IMR-90 (cell line): ENCODE measurements at regions not wholly inside any gene's neighbourhood (a gene's known extent, or its start where the extent isn't known, plus 50 kb on each side); places are given as distances from the start of the nearest gene placed in this dataset.

Source experiments
- ATAC-seq: fragments of 200-7000 bp; cut with Tn5 transposase; 2 replicates; pipeline ENCODE4 v1.9.1; 2020; ENCODE audit warnings: low read depth, mild to moderate bottlenecking, moderate library complexity
- BruUV-seq: library from RNA; stranded (reverse); fragments of 400-500 nt; replicated peaks from 2 replicates; lab custom pipeline; 2021; lab: Mats Ljungman, UMichigan
- CTCF ChIA-PET: fragments of 300-600 bp; formaldehyde crosslinking; extraction: SDS; loops from one replicate; lab custom pipeline; 2021; ENCODE audit warnings: antibody characterized with exemption; lab: Yijun Ruan, JAX
- POLR2A ChIA-PET: fragments of 300-600 bp; sonication (Branson Sonifier 250); formaldehyde crosslinking; loops from one replicate; lab custom pipeline; 2022; ENCODE audit warnings: antibody characterized with exemption; ENCODE audit not compliant: unreplicated experiment; lab: Charles Lee
- DNase-seq: peaks from one replicate; pipeline ENCODE4 v3.0.0; 2013
- H2AFZ ChIP-seq: replicated peaks from 2 replicates; pipeline ENCODE3; 2013; ENCODE audit warnings: low read length, mild to moderate bottlenecking; ENCODE audit not compliant: poor library complexity
- H2AK5ac ChIP-seq: 2 replicates; pipeline ENCODE4 v1.6.1; 2013; ENCODE audit warnings: low read depth, low read length, inconsistent platforms
- H2AK9ac ChIP-seq: replicated peaks from 2 replicates; pipeline ENCODE3; 2013; ENCODE audit warnings: mild to moderate bottlenecking, low read depth, low read length, moderate library complexity; ENCODE audit not compliant: poor library complexity
- H2BK120ac ChIP-seq: 2 replicates; pipeline ENCODE4 v1.6.1; 2013; ENCODE audit warnings: low read depth, low read length, inconsistent platforms
- H2BK15ac ChIP-seq: 3 replicates; pipeline ENCODE4 v1.6.1; 2013; ENCODE audit warnings: low read depth, low read length, inconsistent platforms
- H2BK20ac ChIP-seq: 2 replicates; pipeline ENCODE4 v1.6.1; 2013; ENCODE audit warnings: low read depth, mild to moderate bottlenecking, inconsistent platforms, low read length, moderate library complexity
- H2BK5ac ChIP-seq: 2 replicates; pipeline ENCODE4 v1.6.1; 2013; ENCODE audit warnings: mild to moderate bottlenecking, low read depth, low read length, inconsistent platforms; ENCODE audit not compliant: poor library complexity, severe bottlenecking
- H3K14ac ChIP-seq: replicated peaks from 2 replicates; pipeline ENCODE4 v1.6.1; 2013; ENCODE audit warnings: low read depth, low read length, inconsistent platforms
- H3K18ac ChIP-seq: 2 replicates; pipeline ENCODE4 v1.6.1; 2013; ENCODE audit warnings: low read depth, low read length, control low read depth
- H3K23ac ChIP-seq: 2 replicates; pipeline ENCODE4 v1.6.1; 2013; ENCODE audit warnings: low read depth, low read length, inconsistent platforms
- H3K27ac ChIP-seq: 2 replicates; pipeline ENCODE4 v1.5.1; 2013; ENCODE audit warnings: mild to moderate bottlenecking, control low read depth, low read length; ENCODE audit not compliant: insufficient read depth
- H3K27me3 ChIP-seq: 2 replicates; pipeline ENCODE4 v1.6.1; 2013; ENCODE audit warnings: low read length; ENCODE audit not compliant: control insufficient read depth, insufficient read depth
- H3K36me3 ChIP-seq: 2 replicates; pipeline ENCODE4 v1.6.1; 2013; ENCODE audit warnings: low read length, mixed read lengths; ENCODE audit not compliant: control insufficient read depth, insufficient read depth
- H3K4ac ChIP-seq: 2 replicates; pipeline ENCODE4 v1.6.1; 2013; ENCODE audit warnings: low read depth, low read length, inconsistent platforms
- H3K4me1 ChIP-seq: 2 replicates; pipeline ENCODE4 v1.6.1; 2013; ENCODE audit warnings: low read length, mixed read lengths; ENCODE audit not compliant: control insufficient read depth, insufficient read depth
- H3K4me2 ChIP-seq: 2 replicates; pipeline ENCODE4 v1.6.1; 2013; ENCODE audit warnings: low read depth, mild to moderate bottlenecking, control low read depth, low read length, moderate library complexity
- H3K4me3 ChIP-seq: 2 replicates; pipeline ENCODE4 v1.5.1; 2013; ENCODE audit warnings: low read depth, mild to moderate bottlenecking, control low read depth, low read length, moderate library complexity; ENCODE audit not compliant: insufficient read depth
- H3K56ac ChIP-seq: 2 replicates; pipeline ENCODE4 v1.6.1; 2013; ENCODE audit warnings: low read length, inconsistent platforms; ENCODE audit not compliant: insufficient read depth; ENCODE audit errors: extremely low read depth
- H3K79me1 ChIP-seq, 2 experiments: 2 replicates each; pipeline ENCODE4 v1.6.1; 2013; ENCODE audit warnings: low read length in 2 of 2, inconsistent platforms in 1 of 2, low read depth in 1 of 2
- H3K9ac ChIP-seq: 2 replicates; pipeline ENCODE4 v1.6.1; 2013; ENCODE audit warnings: low read depth, low read length, control low read depth
- H3K9me1 ChIP-seq: 2 replicates; pipeline ENCODE4 v1.6.1; 2013; ENCODE audit warnings: low read length, inconsistent platforms; ENCODE audit not compliant: insufficient read depth
- H3K9me3 ChIP-seq: 2 replicates; pipeline ENCODE4 v1.6.1; 2013; ENCODE audit warnings: low read length; ENCODE audit not compliant: control insufficient read depth, insufficient read depth
- H4K20me1 ChIP-seq: 2 replicates; pipeline ENCODE4 v1.6.1; 2013; ENCODE audit warnings: low read length, inconsistent platforms; ENCODE audit not compliant: insufficient read depth
- H4K5ac ChIP-seq: 2 replicates; pipeline ENCODE4 v1.6.1; 2013; ENCODE audit warnings: mild to moderate bottlenecking, low read depth, low read length, control low read depth
- H4K8ac ChIP-seq, 2 experiments: 2 replicates each; pipeline ENCODE4 v1.6.1; 2013; ENCODE audit warnings: low read depth in 2 of 2, low read length in 2 of 2, control low read depth in 1 of 2, inconsistent platforms in 1 of 2
- H4K91ac ChIP-seq: 2 replicates; pipeline ENCODE4 v1.6.1; 2013; ENCODE audit warnings: low read depth, low read length, inconsistent platforms; ENCODE audit not compliant: insufficient read depth
- CEBPB ChIP-seq: IDR thresholded peaks from 2 replicates; pipeline ENCODE4 v1.6.1; 2012; ENCODE audit warnings: low read depth, low read length, improper control_type of control experiment
- NFE2L2 ChIP-seq: fragments of 150-350 bp; IDR thresholded peaks from 2 replicates; pipeline ENCODE4 v1.6.1; 2016; ENCODE audit warnings: low read depth, mild to moderate bottlenecking, low read length
- WGBS, 2 experiments: methylation state at CpG; one replicate each; pipeline versions ENCODE4 v1.1.5 to v1.1.7; 2013; ENCODE audit warnings: missing lambda C conversion rate in 2 of 2; ENCODE audit not compliant: insufficient read length in 1 of 2; ENCODE audit errors: extremely low coverage in 2 of 2; 5-methylcytosine and 5-hydroxymethylcytosine counted together
- dilution Hi-C: fragments of 300-500 bp; cut with HindIII; formaldehyde crosslinking; loops from one replicate; pipeline ENCODE4 v1.14.3; 2018; ENCODE audit warnings: low sequenced_read_pairs; ENCODE audit not compliant: unreplicated experiment
- in situ Hi-C: fragments of 300-500 bp; cut with MboI; formaldehyde crosslinking; loops from 3 replicates; pipeline ENCODE4 v1.14.3; 2019; ENCODE audit warnings: low sequenced_read_pairs, inconsistent platforms, mixed read lengths
- intact Hi-C: fragments of 100-400 bp; cut with micrococcal nuclease; formaldehyde crosslinking; loops from 2 replicates; pipeline ENCODE4 v1.10.0; 2022

DNA sequence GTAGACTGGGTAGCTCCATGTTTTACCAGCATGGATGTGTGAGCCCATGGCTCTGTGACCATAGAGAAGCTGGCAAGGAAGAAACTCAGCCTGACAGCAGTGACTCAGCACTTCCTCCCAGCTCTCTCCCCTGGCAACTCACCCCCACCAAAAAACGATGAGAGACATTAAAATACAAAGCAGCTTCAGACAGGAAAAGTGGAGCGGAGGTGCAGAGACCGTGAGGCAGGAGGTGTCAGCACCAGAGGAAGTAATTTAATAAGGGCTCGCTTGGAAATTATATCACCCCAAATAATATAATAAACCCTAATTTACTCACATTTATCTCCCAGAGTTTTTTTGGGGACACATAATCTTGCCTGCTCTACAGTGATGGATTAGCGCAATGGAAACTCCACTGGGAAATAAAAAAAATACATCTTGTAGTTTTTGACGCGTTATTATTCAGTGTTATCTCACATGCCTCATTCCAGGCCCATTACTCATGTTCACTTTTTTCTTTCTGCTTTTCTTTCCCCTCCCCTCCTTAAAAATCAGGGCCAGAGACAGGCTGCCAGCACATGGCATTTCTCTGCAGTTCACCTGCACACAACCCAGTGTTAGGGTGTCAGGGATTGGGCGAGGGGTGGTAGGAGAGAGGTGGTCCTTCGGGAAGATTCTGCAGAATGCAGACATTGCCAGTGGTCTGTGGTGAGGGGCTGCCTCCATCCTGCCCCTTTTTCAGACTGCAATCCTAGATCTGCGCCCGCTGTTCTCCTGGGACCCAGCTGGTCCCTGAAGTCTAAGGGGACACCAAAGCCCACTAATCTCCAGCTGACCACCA is 170.8 kb downstream of the BUD13 start:
- H4K5ac ChIP-seq, result no peak overlapping the region
- BruUV-seq, result no TSS peak
- H3K4me1 ChIP-seq, result no peaks in the 10 kb centered on the region
- no peak overlapping the region for H4K91ac ChIP-seq
- H3K36me3 ChIP-seq, result no peaks in the 10 kb centered on the region
- DNase-seq, result peak; percentile 3
- H3K14ac ChIP-seq, result no peak overlapping the region
- dilution Hi-C loops (no loop called here), in situ Hi-C loops (no loop called here), intact Hi-C loops (no loop called here)
- no peak overlapping the region for H4K8ac ChIP-seq
- no peak for ATAC-seq
- 63% methylated on average over 5 of the region's 11 CpGs; no CpG with 5 or more reads in 1 of the 2 experiments for WGBS, 2 experiments
- no peak overlapping the region for H2BK20ac ChIP-seq
- H3K9me1 ChIP-seq, result no peaks in the 10 kb centered on the region
- no peak overlapping the region for H2AK5ac ChIP-seq
- no peak overlapping the region for H2BK15ac ChIP-seq
- H3K27me3 ChIP-seq, result peaks cover 3% of the 10 kb centered on the region; the same call in 1 of the 2 replicates
- no peak overlapping the region for H3K18ac ChIP-seq
- no peak overlapping the region for H3K4me2 ChIP-seq
- POLR2A ChIA-PET, result no interaction called here
- no peak overlapping the region for H3K27ac ChIP-seq
- no peaks in the 10 kb centered on the region for H4K20me1 ChIP-seq
- H3K56ac ChIP-seq, result no peak overlapping the region
- H2AFZ ChIP-seq, result no peak overlapping the region
- CTCF ChIA-PET, result no interaction called here
- H3K4me3 ChIP-seq, result no peak overlapping the region
- no peak overlapping the region for H3K23ac ChIP-seq
- no peak overlapping the region for H3K9ac ChIP-seq
- TF ChIP-seq NFE2L2 (peak; percentile 90), CEBPB (no peak)
- no peak overlapping the region for H2BK120ac ChIP-seq
- H2BK5ac ChIP-seq, result no peak overlapping the region
- H2AK9ac ChIP-seq, result no peak overlapping the region
- no peaks in the 10 kb centered on the region for H3K79me1 ChIP-seq
- no peaks in the 10 kb centered on the region for H3K9me3 ChIP-seq
- no peak overlapping the region for H3K4ac ChIP-seq
